ENCODE measurements at regions not wholly inside any gene's neighbourhood (a gene's known extent, or its start where the extent isn't known, plus 50 kb on each side); places are given as distances from the start of the nearest gene placed in this dataset.

GRCh38 chr9:14366076-14366475 is 52.1 kb upstream of the NFIB start:
- H3K4me3 ChIP-seq (replicated peaks in 1 of 2; ENCODE audit: low read depth in 1 of 2, low read length in 2 of 2): no peak overlapping the region
- intact Hi-C loops (cut with micrococcal nuclease): no loop called here
- H2AFZ ChIP-seq (ENCODE audit: low read depth, low read length, poor library complexity, severe bottlenecking): no peak overlapping the region
- ChIA-PET POLR2A (no interaction called here), RAD21 (ENCODE audit: low non-redundant PET in 1 of 2, low total read pairs in 2 of 2, uncharacterized antibody in 2 of 2, unreplicated experiment in 2 of 2) (no interaction called here), CTCF (no interaction called here)
- no peaks in the 10 kb centered on the region for H3K9me3 ChIP-seq (ENCODE audit: control insufficient read depth in 1 of 2, insufficient read depth in 1 of 2, low read depth in 1 of 2, low read length in 2 of 2)
- TF ChIP-seq ATF3 (IDR thresholded peaks at IDR 0.05): no peak
- no peak for TF ChIP-seq ZFX (IDR thresholded peaks at IDR 0.05)
- TF ChIP-seq CBX3 (IDR thresholded peaks at IDR 0.05; ENCODE audit: low read depth): no peak
- no peak for TF ChIP-seq FOSL1 (IDR thresholded peaks at IDR 0.05; ENCODE audit: low read depth)
- no peak for TF ChIP-seq MAX (IDR thresholded peaks at IDR 0.05)
- no peak for TF ChIP-seq YY1 (IDR thresholded peaks at IDR 0.05; ENCODE audit: extremely low read depth, insufficient replicate concordance, low read depth, low read length)
- no peak for TF ChIP-seq EGR1 (IDR thresholded peaks at IDR 0.05; ENCODE audit: low read depth)
- no peak for TF ChIP-seq POLR2A (IDR thresholded peaks at IDR 0.05; ENCODE audit: borderline replicate concordance, extremely low read depth, insufficient read depth, insufficient read length)
- no peak for TF ChIP-seq RAD21 (IDR thresholded peaks at IDR 0.05; ENCODE audit: low read depth)
- TF ChIP-seq EZH2 (IDR thresholded peaks at IDR 0.05): no peak
- no peaks in the 10 kb centered on the region for H3K79me2 ChIP-seq (ENCODE audit: insufficient read depth, low read length)
- BruUV-seq (replicated peaks): no TSS peak
- H3K36me3 ChIP-seq (ENCODE audit: control insufficient read depth in 1 of 2, insufficient read depth in 2 of 2, low read length in 2 of 2): no peaks in the 10 kb centered on the region
- DNase-seq (ENCODE audit: low read depth, low spot score): no peak
- no peak overlapping the region for H3K4me2 ChIP-seq (ENCODE audit: low read length)
- ATAC-seq: no peak
- H3K9ac ChIP-seq (ENCODE audit: low read length): no peak overlapping the region
- no peaks in the 10 kb centered on the region for H4K20me1 ChIP-seq (ENCODE audit: insufficient read depth)
- H3K27me3 ChIP-seq (ENCODE audit: insufficient read depth, low read length): no peaks in the 10 kb centered on the region
- H3K4me1 ChIP-seq (ENCODE audit: control insufficient read depth in 1 of 2, insufficient read depth in 2 of 2, low read length in 2 of 2): no peaks in the 10 kb centered on the region
- no peak overlapping the region for H3K27ac ChIP-seq (ENCODE audit: low read depth, low read length)
- no peaks in the 10 kb centered on the region for H3K9me2 ChIP-seq (ENCODE audit: insufficient read depth)

GRCh38 chr9:14365670-14366069 is 51.7 kb upstream of the NFIB start:
- no TSS peak for BruUV-seq (replicated peaks)
- ATAC-seq (no peak), DNase-seq (ENCODE audit: low read depth, low spot score) (no peak)
- POLR2A ChIA-PET: no interaction called here
- Histone ChIP-seq H3K36me3 (ENCODE audit: control insufficient read depth in 1 of 2, insufficient read depth in 2 of 2, low read length in 2 of 2) (no peaks in the 10 kb centered on the region), H3K9ac (ENCODE audit: low read length) (no peak overlapping the region), H3K9me3 (ENCODE audit: control insufficient read depth in 1 of 2, insufficient read depth in 1 of 2, low read depth in 1 of 2, low read length in 2 of 2) (no peaks in the 10 kb centered on the region), H3K27ac (ENCODE audit: low read depth, low read length) (no peak overlapping the region), H3K4me3 (replicated peaks in 1 of 2; ENCODE audit: low read depth in 1 of 2, low read length in 2 of 2) (no peak overlapping the region), H2AFZ (ENCODE audit: low read depth, low read length, poor library complexity, severe bottlenecking) (no peak overlapping the region), H3K4me2 (ENCODE audit: low read length) (no peak overlapping the region), H3K9me2 (ENCODE audit: insufficient read depth) (no peaks in the 10 kb centered on the region), H4K20me1 (ENCODE audit: insufficient read depth) (no peaks in the 10 kb centered on the region), H3K4me1 (ENCODE audit: control insufficient read depth in 1 of 2, insufficient read depth in 2 of 2, low read length in 2 of 2) (no peaks in the 10 kb centered on the region), H3K27me3 (ENCODE audit: insufficient read depth, low read length) (no peaks in the 10 kb centered on the region), H3K79me2 (ENCODE audit: insufficient read depth, low read length) (no peaks in the 10 kb centered on the region)
- intact Hi-C loops (cut with micrococcal nuclease): no loop called here
- CTCF ChIA-PET: no interaction called here
- RAD21 ChIA-PET (ENCODE audit: low non-redundant PET in 1 of 2, low total read pairs in 2 of 2, uncharacterized antibody in 2 of 2, unreplicated experiment in 2 of 2): no interaction called here
- no peak for TF ChIP-seq ELF1 (IDR thresholded peaks at IDR 0.05; ENCODE audit: borderline replicate concordance, low read depth)
- no peak for TF ChIP-seq POLR2A (IDR thresholded peaks at IDR 0.05; ENCODE audit: borderline replicate concordance, extremely low read depth, insufficient read depth, insufficient read length)
- no peak for TF ChIP-seq SIN3A (IDR thresholded peaks at IDR 0.05; ENCODE audit: low read depth)
- no peak for TF ChIP-seq EZH2 (IDR thresholded peaks at IDR 0.05)
- no peak for TF ChIP-seq EGR1 (IDR thresholded peaks at IDR 0.05; ENCODE audit: low read depth)
- TF ChIP-seq ZNF274 (IDR thresholded peaks at IDR 0.05; ENCODE audit: low read depth, low read length): no peak
- TF ChIP-seq POLR2AphosphoS5 (IDR thresholded peaks at IDR 0.05; ENCODE audit: low read depth, low read length): no peak
- no peak for TF ChIP-seq CEBPB (IDR thresholded peaks at IDR 0.05; ENCODE audit: low read depth)
- TF ChIP-seq FOSL1 (IDR thresholded peaks at IDR 0.05; ENCODE audit: low read depth): no peak
- TF ChIP-seq REST (IDR thresholded peaks at IDR 0.05; ENCODE audit: low read depth): no peak
- no peak for TF ChIP-seq TCF7L2 (IDR thresholded peaks at IDR 0.05; ENCODE audit: borderline replicate concordance, extremely low read depth, insufficient read depth, insufficient read length)

Data from HCT116 (cell line).